Heart left ventricle (tissue), 13 donors: ENCODE measurements at regions not wholly inside any gene's neighbourhood (a gene's known extent, or its start where the extent isn't known, plus 50 kb on each side); places are given as distances from the start of the nearest gene placed in this dataset.

Source experiments
- CTCF ChIP-seq, 12 donors: fragments of 200-600 bp; sonication (generic) in 4 of 12; IDR thresholded peaks; one replicate each; pipeline versions ENCODE4 v1.5.0 to v1.8.0; 2018 to 2022; ENCODE audit warnings: antibody characterized with exemption in 12 of 12, mild to moderate bottlenecking in 5 of 12
- POLR2A ChIP-seq, 2 donors: fragments of 450-650 bp; IDR thresholded peaks; one replicate each; pipeline ENCODE4 v1.6.1; 2017; ENCODE audit warnings: antibody characterized with exemption in 2 of 2, mild to moderate bottlenecking in 2 of 2, moderate library complexity in 2 of 2
- donor health status: ischemic (EF 13 %, LVEDD 7.1; RV severe dilation, severe dysfunction).
- donor health status: DM: no; HTN: yes; CAD: no.
- donor health status: DM: no; HTN: no; CAD: no.
- donor health status: ischemic (EF 25% LVEDD 6.9; RV normal size, moderate dysfunction).
- donor health status: ischemic (EF 25% LVEDD 5.7; RV mildly dilated, moderate dysfunction).
- donor health status: ischemic (EF 35%, LVEDD 5.7; RV mildly dilated, moderate dysfunction).
- donor health status: nonischemic (EF 11% LVEDD 7.7; RV severe dilation, severe dysfunction).
- donor health status: DM: yes; HTN: yes; CAD: no.
- donor health status: PGD.
- donor health status: ischemic (EF 29% LVEDD 5.4; RV normal size, mild dysfunction).
- donor health status: nonischemic (EF 23%, LVEDD 6.1; RV moderate dilation, normal function).

DNA sequence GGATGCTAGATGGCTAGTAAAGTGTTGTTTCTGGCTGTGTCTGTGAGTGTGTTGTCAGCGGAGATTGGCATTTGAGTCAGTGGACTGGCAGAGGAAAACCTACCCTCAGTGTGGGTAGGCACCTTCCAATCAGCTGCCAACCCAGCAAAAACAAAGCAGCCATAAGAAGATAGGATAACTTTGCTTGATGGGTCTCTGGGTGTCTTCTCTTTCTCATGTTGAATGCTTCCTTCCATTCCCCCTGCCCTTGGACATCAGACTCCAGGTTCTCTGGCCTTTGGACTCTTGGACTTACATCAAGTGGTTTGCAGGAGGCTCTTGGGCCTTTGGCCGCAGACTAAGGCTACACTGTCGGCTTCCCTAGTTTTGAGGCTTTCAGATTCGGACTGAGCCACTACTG lies 429.0 kb upstream of the ZNF804A start:
- TF ChIP-seq CTCF (IDR thresholded peaks at IDR 0.05), result no peak
- no peak for TF ChIP-seq POLR2A (IDR thresholded peaks at IDR 0.05)
